Activated CD4-positive, alpha-beta T cell treated with anti-CD3 and anti-CD28 coated beads for 1 hour (primary cell): ENCODE measurements at regions not wholly inside any gene's neighbourhood (a gene's known extent, or its start where the extent isn't known, plus 50 kb on each side); places are given as distances from the start of the nearest gene placed in this dataset.

Source experiments
- DNase-seq: peaks from one replicate; pipeline ENCODE4 v3.0.0-alpha.2; 2020

GRCh38 chr16:85162478-85163277 is 50.4 kb upstream of the CIBAR2 start:
- no peak for DNase-seq

GRCh38 chr16:85163278-85164112 is 51.2 kb upstream of the CIBAR2 start:
- no peak for DNase-seq

- DNase-seq, result no peak
These were observed 52.2 kb upstream of the CIBAR2 start for GRCh38 chr16:85164431-85164830.

GRCh38 chr16:85164838-85165516 is 52.7 kb upstream of the CIBAR2 start:
- no peak for DNase-seq

GRCh38 chr16:85165781-85166180 is 53.5 kb upstream of the CIBAR2 start:
- no peak for DNase-seq

GRCh38 chr16:85166281-85166680 is 54.0 kb upstream of the CIBAR2 start:
- DNase-seq, result no peak

GRCh38 chr16:85166699-85167588 is 54.7 kb upstream of the CIBAR2 start:
- DNase-seq, result no peak

GRCh38 chr16:85167589-85168537 is 55.6 kb upstream of the CIBAR2 start:
- DNase-seq, result no peak

- no peak for DNase-seq
These were observed 56.5 kb upstream of the CIBAR2 start for GRCh38 chr16:85168732-85169256.

- DNase-seq, result no peak
These were observed 57.2 kb upstream of the CIBAR2 start for GRCh38 chr16:85169333-85170065.

GRCh38 chr16:85170066-85170491 is 57.8 kb upstream of the CIBAR2 start:
- DNase-seq, result no peak

- DNase-seq, result no peak
These were observed 58.3 kb upstream of the CIBAR2 start for GRCh38 chr16:85170590-85171003.

GRCh38 chr16:85171004-85171758 is 58.9 kb upstream of the CIBAR2 start:
- DNase-seq, result no peak

GRCh38 chr16:85171759-85172454 is 59.6 kb upstream of the CIBAR2 start:
- no peak for DNase-seq

- no peak for DNase-seq
These were observed 60.3 kb upstream of the CIBAR2 start for GRCh38 chr16:85172455-85173145.

- no peak for DNase-seq
These were observed 61.1 kb upstream of the CIBAR2 start for GRCh38 chr16:85173146-85173980.
